OCI-LY1 (cell line): ENCODE measurements at regions not wholly inside any gene's neighbourhood (a gene's known extent, or its start where the extent isn't known, plus 50 kb on each side); places are given as distances from the start of the nearest gene placed in this dataset.

Experiments used
- H2AFZ ChIP-seq: fragments of 200-600 bp; sonication (generic), shearing (Covaris generic); 2 replicates; pipeline ENCODE4 v1.6.0; 2014; ENCODE audit warnings: antibody characterized with exemption, mild to moderate bottlenecking, low read length
- H3F3A ChIP-seq: fragments of 200-600 bp; sonication (generic), shearing (Covaris generic); 2 replicates; pipeline ENCODE4 v1.6.0; 2014; ENCODE audit warnings: mild to moderate bottlenecking, antibody characterized with exemption, low read length, moderate library complexity; ENCODE audit not compliant: insufficient read depth
- H3K27ac ChIP-seq: fragments of 200-600 bp; sonication (generic); 2 replicates; pipeline ENCODE4 v1.5.1; 2014; ENCODE audit warnings: low read length, mixed run types, mild to moderate bottlenecking, low read depth; ENCODE audit not compliant: poor library complexity, severe bottlenecking
- H3K27me3 ChIP-seq: fragments of 200-600 bp; sonication (generic); 2 replicates; pipeline ENCODE4 v1.6.0; 2014; ENCODE audit warnings: antibody characterized with exemption, mild to moderate bottlenecking, low read length, moderate library complexity; ENCODE audit not compliant: insufficient read depth
- H3K36me3 ChIP-seq: fragments of 200-600 bp; sonication (generic); 2 replicates; pipeline ENCODE4 v1.6.1; 2014; ENCODE audit warnings: mild to moderate bottlenecking, antibody characterized with exemption, low read length, moderate library complexity, mixed read lengths; ENCODE audit not compliant: insufficient read depth
- H3K4me1 ChIP-seq: fragments of 200-600 bp; sonication (generic); 2 replicates; pipeline ENCODE4 v1.5.1; 2014; ENCODE audit warnings: mild to moderate bottlenecking, low read length, moderate library complexity; ENCODE audit not compliant: insufficient read depth, severe bottlenecking
- H3K4me2 ChIP-seq: fragments of 200-600 bp; sonication (generic), shearing (Covaris generic); 2 replicates; pipeline ENCODE4 v1.6.1; 2014; ENCODE audit warnings: low read length
- H3K4me3 ChIP-seq: fragments of 200-600 bp; sonication (generic); 2 replicates; pipeline ENCODE4 v1.5.1; 2014; ENCODE audit warnings: low read length, low read depth, mild to moderate bottlenecking, mixed read lengths; ENCODE audit not compliant: poor library complexity, severe bottlenecking
- H3K79me2 ChIP-seq: fragments of 200-600 bp; shearing (Covaris generic); 2 replicates; pipeline ENCODE4 v1.6.1; 2016; ENCODE audit warnings: mixed run types, low read length, mixed read lengths; ENCODE audit not compliant: insufficient read depth
- H3K9ac ChIP-seq: fragments of 200-600 bp; sonication (generic), shearing (Covaris generic); 2 replicates; pipeline ENCODE4 v1.6.1; 2014; ENCODE audit warnings: mild to moderate bottlenecking, low read length, mixed read lengths
- H3K9me2 ChIP-seq: fragments of 200-600 bp; sonication (generic), shearing (Covaris generic); 2 replicates; pipeline ENCODE4 v1.6.1; 2014; ENCODE audit warnings: low read depth, mild to moderate bottlenecking, low read length, mixed read lengths
- H3K9me3 ChIP-seq: fragments of 200-600 bp; shearing (Covaris generic); 2 replicates; pipeline ENCODE4 v1.6.1; 2014; ENCODE audit warnings: low read length, mixed read lengths
- H4K20me1 ChIP-seq: fragments of 200-600 bp; sonication (generic), shearing (Covaris generic); 2 replicates; pipeline ENCODE4 v1.6.0; 2016; ENCODE audit warnings: mild to moderate bottlenecking, low read length; ENCODE audit not compliant: insufficient read depth
- EZH2 ChIP-seq: fragments of 200-600 bp; sonication (generic), shearing (Covaris generic); IDR thresholded peaks from 2 replicates; pipeline ENCODE4 v1.8.0; 2017; ENCODE audit warnings: borderline replicate concordance, mixed run types, mild to moderate bottlenecking, antibody characterized with exemption, low read length, moderate library complexity, mixed read lengths
- TF ChIP-seq, protein P1 (sequence below): fragments of 200-600 bp; sonication (generic), shearing (Covaris generic); IDR thresholded peaks from 2 replicates; pipeline ENCODE4 v1.5.1; 2017; ENCODE audit warnings: mild to moderate bottlenecking, antibody characterized with exemption, low read length, moderate library complexity, mixed read lengths

DNA sequence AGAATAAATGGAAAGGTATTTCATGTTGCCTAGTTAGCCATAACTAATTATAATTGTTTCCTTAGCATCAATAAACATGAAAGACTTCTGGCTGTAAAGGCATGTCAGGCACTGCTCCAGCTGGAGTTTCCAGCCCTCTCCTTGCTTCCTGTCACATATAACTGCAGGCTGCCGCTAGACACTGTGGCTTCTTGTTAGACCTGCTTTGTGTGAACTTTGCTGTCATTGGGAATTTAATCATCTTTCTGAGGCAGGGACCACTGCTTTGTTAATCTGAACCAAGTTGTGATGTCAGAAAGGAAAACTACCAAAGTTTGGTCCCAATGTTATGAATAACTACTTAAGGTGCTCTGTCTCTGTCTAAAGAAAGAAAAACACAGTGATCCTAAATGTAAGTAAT, 90.3 kb upstream of the DUSP10 start:
- Histone ChIP-seq H3K9me3 (no peaks in the 10 kb centered on the region), H3K9me2 (no peaks in the 10 kb centered on the region), H3K36me3 (no peaks in the 10 kb centered on the region), H3K27me3 (no peaks in the 10 kb centered on the region), H3K27ac (no peak overlapping the region), H3F3A (no peaks in the 10 kb centered on the region), H3K79me2 (no peaks in the 10 kb centered on the region), H3K4me3 (no peak overlapping the region), H3K9ac (no peak overlapping the region), H3K4me2 (no peak overlapping the region), H4K20me1 (no peaks in the 10 kb centered on the region), H2AFZ (no peak overlapping the region), H3K4me1 (peaks cover under 1% of the 10 kb centered on the region)
- TF ChIP-seq EZH2 = no peak
- TF ChIP-seq, protein P1, sequence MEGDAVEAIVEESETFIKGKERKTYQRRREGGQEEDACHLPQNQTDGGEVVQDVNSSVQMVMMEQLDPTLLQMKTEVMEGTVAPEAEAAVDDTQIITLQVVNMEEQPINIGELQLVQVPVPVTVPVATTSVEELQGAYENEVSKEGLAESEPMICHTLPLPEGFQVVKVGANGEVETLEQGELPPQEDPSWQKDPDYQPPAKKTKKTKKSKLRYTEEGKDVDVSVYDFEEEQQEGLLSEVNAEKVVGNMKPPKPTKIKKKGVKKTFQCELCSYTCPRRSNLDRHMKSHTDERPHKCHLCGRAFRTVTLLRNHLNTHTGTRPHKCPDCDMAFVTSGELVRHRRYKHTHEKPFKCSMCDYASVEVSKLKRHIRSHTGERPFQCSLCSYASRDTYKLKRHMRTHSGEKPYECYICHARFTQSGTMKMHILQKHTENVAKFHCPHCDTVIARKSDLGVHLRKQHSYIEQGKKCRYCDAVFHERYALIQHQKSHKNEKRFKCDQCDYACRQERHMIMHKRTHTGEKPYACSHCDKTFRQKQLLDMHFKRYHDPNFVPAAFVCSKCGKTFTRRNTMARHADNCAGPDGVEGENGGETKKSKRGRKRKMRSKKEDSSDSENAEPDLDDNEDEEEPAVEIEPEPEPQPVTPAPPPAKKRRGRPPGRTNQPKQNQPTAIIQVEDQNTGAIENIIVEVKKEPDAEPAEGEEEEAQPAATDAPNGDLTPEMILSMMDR = no peak

DNA sequence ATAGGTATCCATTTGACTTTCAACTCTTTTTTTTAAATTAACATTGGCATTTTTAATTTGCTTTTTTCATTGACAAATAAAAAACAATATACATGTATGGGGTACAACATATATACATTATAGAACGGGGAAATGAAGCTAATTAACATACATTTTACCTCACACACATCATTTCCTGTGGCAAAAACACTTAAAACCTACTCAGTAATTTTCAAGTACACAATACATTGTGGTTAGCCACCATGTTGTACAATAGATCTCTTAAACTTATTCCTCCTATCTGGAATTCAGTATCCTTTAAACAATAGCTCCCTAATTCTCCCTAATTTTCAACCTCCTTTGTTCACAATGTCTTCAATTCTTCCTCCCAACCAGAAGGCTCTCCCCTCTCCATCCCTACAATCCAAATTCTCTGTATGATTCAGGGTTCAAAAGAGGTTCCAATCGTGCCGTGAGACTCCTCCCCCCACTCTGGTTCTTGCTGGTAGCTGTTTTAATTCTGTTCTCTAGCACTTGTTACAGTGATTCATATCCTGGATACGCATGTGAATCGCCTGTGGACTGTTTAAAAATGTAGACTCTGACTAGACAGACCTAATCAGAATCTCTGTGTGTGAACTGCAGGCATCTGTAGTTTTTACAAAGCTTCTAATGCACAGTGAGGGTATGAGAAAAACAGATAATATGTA, 87.6 kb upstream of the DUSP10 start:
- Histone ChIP-seq H3F3A (no peaks in the 10 kb centered on the region), H3K9me3 (no peaks in the 10 kb centered on the region), H3K27me3 (no peaks in the 10 kb centered on the region), H3K36me3 (no peaks in the 10 kb centered on the region), H3K79me2 (no peaks in the 10 kb centered on the region), H3K4me2 (no peak overlapping the region), H3K27ac (no peak overlapping the region), H3K4me3 (no peak overlapping the region), H3K4me1 (peaks cover 5% of the 10 kb centered on the region), H3K9me2 (no peaks in the 10 kb centered on the region), H4K20me1 (no peaks in the 10 kb centered on the region), H2AFZ (no peak overlapping the region), H3K9ac (no peak overlapping the region)
- no peak for TF ChIP-seq EZH2
- TF ChIP-seq, protein P1 = no peak

DNA sequence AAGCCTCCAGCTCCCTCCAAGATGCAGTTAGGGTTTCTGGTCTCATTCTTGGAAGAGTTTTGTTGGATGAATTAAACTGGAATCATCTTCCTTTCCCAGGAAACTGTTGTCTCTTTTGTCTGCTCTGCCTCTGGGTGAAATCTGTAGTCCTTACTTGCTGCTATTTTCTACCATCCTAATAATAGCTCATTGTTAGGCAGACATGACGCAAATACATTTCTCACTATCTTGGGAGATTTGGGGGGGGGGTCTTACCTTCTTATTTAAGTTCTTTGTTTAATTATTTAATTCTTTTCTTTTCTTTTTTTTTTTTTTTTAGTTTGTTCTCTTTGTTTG, 85.4 kb upstream of the DUSP10 start:
- H3K36me3 ChIP-seq = no peaks in the 10 kb centered on the region

More for the DNA sequence above, 85.4 kb upstream of the DUSP10 start:
- Histone ChIP-seq H3K4me3 (no peak overlapping the region), H3F3A (no peaks in the 10 kb centered on the region), H2AFZ (no peak overlapping the region), H3K4me2 (no peak overlapping the region), H3K9ac (no peak overlapping the region), H3K4me1 (peaks cover 5% of the 10 kb centered on the region), H3K9me3 (no peaks in the 10 kb centered on the region), H4K20me1 (no peaks in the 10 kb centered on the region), H3K27ac (no peak overlapping the region), H3K27me3 (no peaks in the 10 kb centered on the region), H3K79me2 (no peaks in the 10 kb centered on the region), H3K9me2 (no peaks in the 10 kb centered on the region)
- TF ChIP-seq EZH2 = no peak
- TF ChIP-seq, protein P1 = no peak
